ENCODE measurements at regions not wholly inside any gene's neighbourhood (a gene's known extent, or its start where the extent isn't known, plus 50 kb on each side); places are given as distances from the start of the nearest gene placed in this dataset.

DNA sequence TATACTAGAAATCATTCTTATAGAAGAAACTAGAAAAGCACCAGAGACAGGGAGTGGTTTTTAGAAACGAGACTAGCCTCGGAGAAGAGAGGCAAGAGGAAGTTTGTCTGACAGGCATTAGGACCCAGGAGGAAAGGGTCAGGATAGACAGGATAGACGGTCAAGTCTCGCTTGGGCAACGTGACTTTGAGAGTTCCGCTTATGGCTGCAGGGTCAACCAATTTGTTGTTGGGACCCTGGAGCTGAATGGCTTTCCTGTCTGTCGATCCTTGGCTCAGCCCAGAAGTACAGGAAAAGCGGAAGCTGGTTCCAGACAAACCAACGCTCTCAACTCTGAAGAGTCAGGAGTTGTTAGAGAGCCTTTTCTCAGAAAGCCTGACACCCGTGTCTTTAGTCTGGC lies 191.2 kb downstream of the FZD1 start (continued):
- TF ChIP-seq, protein P1, sequence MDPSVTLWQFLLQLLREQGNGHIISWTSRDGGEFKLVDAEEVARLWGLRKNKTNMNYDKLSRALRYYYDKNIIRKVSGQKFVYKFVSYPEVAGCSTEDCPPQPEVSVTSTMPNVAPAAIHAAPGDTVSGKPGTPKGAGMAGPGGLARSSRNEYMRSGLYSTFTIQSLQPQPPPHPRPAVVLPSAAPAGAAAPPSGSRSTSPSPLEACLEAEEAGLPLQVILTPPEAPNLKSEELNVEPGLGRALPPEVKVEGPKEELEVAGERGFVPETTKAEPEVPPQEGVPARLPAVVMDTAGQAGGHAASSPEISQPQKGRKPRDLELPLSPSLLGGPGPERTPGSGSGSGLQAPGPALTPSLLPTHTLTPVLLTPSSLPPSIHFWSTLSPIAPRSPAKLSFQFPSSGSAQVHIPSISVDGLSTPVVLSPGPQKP (IDR thresholded peaks at IDR 0.05; ENCODE audit: low read depth, low read length), result no peak
- no peak for TF ChIP-seq CEBPZ (IDR thresholded peaks at IDR 0.05; ENCODE audit: low read depth, low read length)
- no peak for TF ChIP-seq ZNF274 (IDR thresholded peaks at IDR 0.05; ENCODE audit: insufficient read depth, insufficient read length)
- TF ChIP-seq CBFB (IDR thresholded peaks at IDR 0.05; ENCODE audit: low read depth), result no peak
- TF ChIP-seq SREBF2 (IDR thresholded peaks at IDR 0.05; ENCODE audit: low read length), result no peak
- no peak for TF ChIP-seq STAT3 (IDR thresholded peaks at IDR 0.05; ENCODE audit: low read depth, low read length)

DNA sequence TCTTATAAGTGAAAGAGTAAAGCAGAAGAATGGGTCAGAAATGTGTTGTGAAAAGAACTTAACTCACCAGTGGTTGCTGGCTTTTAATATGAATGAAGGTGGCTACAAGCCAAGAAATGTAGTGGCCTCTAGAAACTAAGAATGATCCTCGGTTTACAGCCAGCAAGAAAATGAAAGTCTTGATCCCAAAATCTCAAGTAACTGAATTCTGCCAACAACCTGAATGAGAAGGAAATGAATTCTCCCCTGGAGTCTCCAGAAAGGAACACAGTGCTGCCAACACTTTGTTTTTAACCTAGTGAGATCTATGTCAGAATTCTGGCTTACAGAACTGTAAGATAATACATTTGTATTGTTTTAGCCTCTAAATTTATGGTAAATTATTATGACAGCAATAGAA lies 193.0 kb downstream of the FZD1 start:
- ChIA-PET SMC1A (ENCODE audit: uncharacterized antibody, unreplicated experiment) (no interaction called here), POLR2A (no interaction called here), RAD21 (ENCODE audit: unreplicated experiment) (no interaction called here), CTCF (no interaction called here)
- TF ChIP-seq MEF2B (IDR thresholded peaks at IDR 0.05; ENCODE audit: partially characterized antibody, poor library complexity, severe bottlenecking) (no peak), SMC3 (IDR thresholded peaks at IDR 0.05; ENCODE audit: borderline replicate concordance, low read length) (no peak), YBX1 (IDR thresholded peaks at IDR 0.05) (no peak), CBFB (IDR thresholded peaks at IDR 0.05; ENCODE audit: low read depth) (no peak), TCF3 (IDR thresholded peaks at IDR 0.05; ENCODE audit: borderline replicate concordance, insufficient read depth, low read depth, low read length) (no peak), CBX5 (IDR thresholded peaks at IDR 0.05; ENCODE audit: low read depth) (no peak), SPI1 (IDR thresholded peaks at IDR 0.05; ENCODE audit: borderline replicate concordance, insufficient read depth, low read depth, low read length) (no peak), WRNIP1 (IDR thresholded peaks at IDR 0.05; ENCODE audit: borderline replicate concordance, low read depth, low read length) (no peak), NRF1 (conservative IDR thresholded peaks at IDR 0.05; ENCODE audit: low read depth, low read length) (no peak)
- in situ Hi-C loops (cut with MboI) (no loop called here), intact Hi-C loops (cut with micrococcal nuclease; ENCODE audit: unreplicated experiment) (no loop called here)
- H3K36me3 ChIP-seq (ENCODE audit: control insufficient read depth in 2 of 2, insufficient read depth in 2 of 2, low read length in 1 of 2), result no peaks in the 10 kb centered on the region
- WGBS (ENCODE audit: insufficient coverage, insufficient replicate concordance, low lambda C conversion rate, missing lambda C conversion rate), result 0% methylated on average over 1 of the region's 1 CpG
- no peak for DNase-seq (ENCODE audit: low read depth, low spot score)
- H3K27ac ChIP-seq (ENCODE audit: control insufficient read depth, insufficient read depth), result no peak overlapping the region
- no TSS peak for BruUV-seq (replicated peaks)
- no peaks in the 10 kb centered on the region for H3K27me3 ChIP-seq (replicated peaks in 1 of 2; ENCODE audit: control insufficient read depth in 2 of 2, insufficient read depth in 2 of 2, low read length in 1 of 2)
- H3K9ac ChIP-seq (ENCODE audit: control insufficient read depth, insufficient read depth, low read length), result no peak overlapping the region
- no peak for FAIRE-seq
- ATAC-seq, result no peak
- no peaks in the 10 kb centered on the region for H3K9me3 ChIP-seq (replicated peaks; ENCODE audit: control insufficient read depth, insufficient read depth, low read length)
- H3K4me2 ChIP-seq (ENCODE audit: control insufficient read depth, insufficient read depth), result no peak overlapping the region
- no peaks in the 10 kb centered on the region for H3K79me2 ChIP-seq (ENCODE audit: control insufficient read depth, insufficient read depth, low read length)
- no peaks in the 10 kb centered on the region for H4K20me1 ChIP-seq (ENCODE audit: control insufficient read depth, insufficient read depth)
- H2AFZ ChIP-seq (ENCODE audit: control insufficient read depth, low read depth, low read length), result no peak overlapping the region
- H3K4me1 ChIP-seq (ENCODE audit: control insufficient read depth, insufficient read depth, low read length), result no peaks in the 10 kb centered on the region
- H3K4me3 ChIP-seq, result no peak overlapping the region
